Coronary artery (tissue), 2 donors: ENCODE measurements at regions not wholly inside any gene's neighbourhood (a gene's known extent, or its start where the extent isn't known, plus 50 kb on each side); places are given as distances from the start of the nearest gene placed in this dataset.

Experiments used
- DNase-seq: peaks from one replicate; pipeline ENCODE4 v3.0.0-alpha.2; 2017; ENCODE audit warnings: low spot score
- H3K27ac ChIP-seq, 2 donors: fragments of 200-600 bp; sonication (generic); one replicate each; pipeline ENCODE4 v1.5.1; 2016 to 2019
- H3K4me3 ChIP-seq: fragments of 200-600 bp; sonication (generic); 2 replicates; pipeline ENCODE4 v1.5.1; 2016; ENCODE audit warnings: mild to moderate bottlenecking, moderate library complexity
- CTCF ChIP-seq: fragments of 200-600 bp; sonication (generic); IDR thresholded peaks from one replicate; pipeline ENCODE4 v1.5.1; 2019; ENCODE audit warnings: antibody characterized with exemption

GRCh38 chr9:88798476-88798875, 192.8 kb upstream of the S1PR3 start:
- no peak overlapping the region for H3K27ac ChIP-seq

DNA sequence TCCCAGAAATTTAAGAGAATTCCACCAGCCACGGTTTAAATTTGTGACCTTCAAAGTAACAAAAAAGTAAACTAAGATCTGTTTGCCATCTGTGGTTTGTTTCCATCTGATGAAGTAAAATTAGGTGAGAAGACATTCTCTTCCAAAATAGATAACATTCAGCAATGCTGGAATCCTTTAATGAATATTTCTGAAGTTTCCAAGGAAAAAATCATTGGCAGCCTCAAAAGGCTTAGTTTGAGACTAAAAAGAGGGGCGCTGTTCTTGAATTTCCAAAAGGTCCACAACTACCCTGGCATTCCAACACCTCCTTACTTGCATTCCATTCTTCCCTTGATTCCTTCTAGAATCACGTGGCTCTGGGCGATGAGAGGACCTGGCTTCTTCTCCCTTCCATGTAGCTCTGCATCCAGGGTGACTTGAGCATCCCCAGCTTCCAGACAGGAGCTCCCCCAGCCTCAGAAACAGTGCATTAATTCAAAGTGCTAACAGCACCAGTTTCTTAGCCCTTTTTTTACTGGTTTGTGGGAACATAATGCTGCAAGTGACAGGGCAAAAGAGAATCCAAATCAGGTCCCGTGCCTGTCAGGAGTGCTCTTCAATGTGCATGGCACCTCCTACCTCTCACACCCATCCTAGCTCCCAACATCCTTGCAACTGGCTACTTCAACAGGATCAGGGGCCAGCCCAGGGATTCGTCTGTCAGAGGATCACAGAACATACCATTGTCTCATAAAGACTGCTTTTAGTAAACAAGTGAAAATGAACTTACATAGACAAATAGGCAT, 191.5 kb upstream of the S1PR3 start:
- no peak overlapping the region for H3K27ac ChIP-seq
- peak; percentile 29 for DNase-seq
- no peak overlapping the region for H3K4me3 ChIP-seq
- no peak for TF ChIP-seq CTCF

More at GRCh38 chr9:88798476-88798875, 192.8 kb upstream of the S1PR3 start:
- TF ChIP-seq CTCF = no peak
- no peak overlapping the region for H3K4me3 ChIP-seq
- peak; percentile 58 for DNase-seq

DNA sequence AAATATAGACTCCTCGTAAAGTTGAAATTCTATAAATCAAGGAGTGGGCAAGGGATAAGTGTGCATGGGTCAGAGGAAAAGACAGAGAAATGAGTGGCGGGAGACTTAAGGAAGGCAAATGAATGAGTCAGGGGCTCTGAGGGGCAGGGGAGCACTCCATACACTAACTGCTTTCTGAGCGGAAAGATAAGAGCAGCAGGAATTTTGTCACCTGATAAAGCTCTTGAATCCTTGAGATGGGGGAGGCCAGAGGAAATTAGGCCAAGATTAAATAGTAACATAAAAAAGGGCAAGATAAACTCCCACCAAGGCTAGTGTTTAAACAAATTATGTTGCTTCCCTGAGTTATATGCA, 191.0 kb upstream of the S1PR3 start:
- no peak for TF ChIP-seq CTCF
- Histone ChIP-seq H3K4me3 (no peak overlapping the region), H3K27ac (no peak overlapping the region)
- DNase-seq = no peak

DNA sequence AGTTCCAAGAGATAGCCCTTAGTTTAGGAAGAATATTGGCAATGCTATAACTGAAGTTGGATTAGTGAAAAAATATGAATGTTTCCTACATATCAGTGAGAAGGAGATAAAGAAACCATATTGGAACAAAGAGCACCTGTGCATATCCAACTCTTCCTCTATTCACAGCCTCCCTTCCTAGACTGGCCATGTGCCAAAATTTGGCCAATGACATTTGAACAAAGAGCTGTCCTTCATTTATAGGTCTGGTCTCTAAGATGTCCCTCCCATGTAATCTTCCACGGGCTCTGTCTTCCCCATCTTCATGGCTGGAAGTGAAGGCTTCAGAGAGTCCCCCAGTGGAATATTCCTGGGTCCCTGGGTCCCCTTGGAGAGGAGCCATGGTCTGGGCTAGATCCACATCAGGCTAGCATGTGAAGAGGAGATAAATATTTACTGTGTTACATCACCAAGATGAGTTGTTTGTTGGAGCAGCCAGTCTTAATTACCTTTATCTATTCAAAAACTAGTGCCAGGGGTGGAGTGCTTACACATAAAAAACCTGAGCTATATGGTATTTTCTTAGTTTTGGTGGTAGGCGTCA, 190.0 kb upstream of the S1PR3 start:
- TF ChIP-seq CTCF = no peak
- H3K4me3 ChIP-seq = no peak overlapping the region
- peak; percentile 11 for DNase-seq
- no peak overlapping the region for H3K27ac ChIP-seq

DNA sequence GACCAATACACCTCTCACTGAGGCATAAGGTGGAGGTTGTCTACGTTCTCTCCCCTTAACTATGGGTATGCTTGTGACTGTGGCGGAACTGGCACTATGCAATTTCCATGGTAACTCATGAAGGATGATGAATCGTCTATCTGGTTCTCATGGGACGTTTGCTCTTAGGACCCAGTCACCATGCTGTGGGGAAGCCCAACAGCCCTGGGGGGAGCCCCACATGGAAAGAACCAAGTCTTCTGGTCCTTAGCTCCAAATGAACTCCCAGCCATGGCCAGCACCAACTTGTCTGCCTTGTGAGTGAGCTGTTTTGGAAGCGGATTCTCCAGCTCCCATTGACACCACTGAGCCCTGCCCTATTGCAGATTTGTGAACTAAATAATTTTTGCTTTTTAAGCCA, 188.7 kb upstream of the S1PR3 start:
- TF ChIP-seq CTCF = no peak

DNA sequence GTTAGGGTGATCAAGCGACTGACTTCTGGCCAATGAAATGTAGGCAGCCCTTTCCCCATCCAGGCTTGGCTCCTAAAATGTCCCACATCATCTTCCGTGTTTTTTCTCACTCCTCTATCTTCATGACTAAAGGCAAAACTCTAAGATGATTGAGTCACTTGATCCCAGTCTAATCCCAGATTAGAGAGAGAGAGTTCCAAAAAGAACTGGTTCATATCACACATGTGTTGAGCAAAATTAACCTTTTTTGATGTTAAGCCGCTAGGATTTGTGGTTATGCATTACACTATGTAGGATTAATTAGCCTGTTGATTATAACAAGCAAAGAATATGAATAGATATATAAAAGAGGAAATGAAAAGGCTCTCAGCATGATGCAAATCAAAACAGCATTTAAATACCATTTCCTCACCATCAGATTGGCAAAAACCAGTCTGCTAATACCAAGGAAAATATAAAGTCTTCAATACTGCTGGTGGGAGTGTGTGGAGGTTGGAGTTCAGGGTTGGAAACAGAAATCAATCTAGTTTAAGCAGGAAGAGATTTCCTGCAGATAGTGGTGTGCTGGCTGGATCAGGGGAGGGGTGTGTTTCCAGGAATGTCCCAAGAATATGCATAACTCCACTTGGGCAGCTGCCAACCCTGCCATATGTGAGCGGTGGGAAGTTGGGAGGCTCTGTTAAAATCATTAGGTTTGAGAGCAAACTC, 187.6 kb upstream of the S1PR3 start:
- no peak for TF ChIP-seq CTCF
- Histone ChIP-seq H3K4me3 (no peak overlapping the region), H3K27ac (no peak overlapping the region)
- peak; percentile 65 for DNase-seq

More for the DNA sequence above, 188.7 kb upstream of the S1PR3 start:
- H3K27ac ChIP-seq = no peak overlapping the region
- DNase-seq = peak; percentile 36
- no peak overlapping the region for H3K4me3 ChIP-seq
